K562 (cell line): ENCODE measurements at regions not wholly inside any gene's neighbourhood (a gene's known extent, or its start where the extent isn't known, plus 50 kb on each side); places are given as distances from the start of the nearest gene placed in this dataset.

Experiments
- ATAC-seq: fragments of 200-7000 bp; cut with Tn5 transposase; 3 replicates; pipeline ENCODE4 v1.9.1; 2020; ENCODE audit warnings: moderate library complexity
- BruUV-seq: library from RNA; stranded (reverse); fragments of 400-500 nt; replicated peaks from 2 replicates; lab custom pipeline; 2021; lab: Mats Ljungman, UMichigan
- CTCF ChIA-PET: fragments of 300-600 bp; formaldehyde crosslinking; extraction: SDS; loops from one replicate; lab custom pipeline; 2021; ENCODE audit warnings: low intra/inter-chr PET ratio; lab: Yijun Ruan, JAX
- POLR2A ChIA-PET: fragments of 300-600, 350-650 bp; sonication (Branson Sonifier 250); formaldehyde crosslinking; extraction: SDS; loops from one replicate; lab custom pipeline; 2021; ENCODE audit warnings: antibody characterized with exemption, inconsistent platforms; lab: Yijun Ruan, JAX
- DNase-seq, 4 experiments: peaks; one replicate each; pipeline versions ENCODE4 v3.0.0 to v3.0.0-alpha.2; 2011 to 2018; ENCODE audit warnings: low spot score in 3 of 4, mixed read lengths in 3 of 4; ENCODE audit errors: extremely low read depth in 1 of 4
- FAIRE-seq: peaks from 2 replicates; lab custom pipeline; 2011; peaks lifted over from hg19 to GRCh38; lab: Jason Lieb, UNC
- H2AFZ ChIP-seq: 2 replicates; pipeline ENCODE4 v1.6.0; 2011; ENCODE audit warnings: low read depth, low read length, control low read depth, inconsistent platforms
- H3K27ac ChIP-seq: fragments of 200-600 bp; 3 replicates; pipeline ENCODE4 v1.8.0; 2011; ENCODE audit warnings: low read depth, mild to moderate bottlenecking, control low read depth, inconsistent platforms, low read length, moderate library complexity, mixed read lengths; ENCODE audit errors: extremely low read depth
- H3K27me3 ChIP-seq, 2 experiments: fragments of 300-600 bp in 1 of 2; 2 replicates in 1 of 2; 3 replicates in 1 of 2; pipeline versions ENCODE4 v1.6.0 to v1.8.0; 2011; ENCODE audit warnings: inconsistent platforms in 2 of 2, low read length in 2 of 2, mild to moderate bottlenecking in 1 of 2, mixed read lengths in 1 of 2, moderate library complexity in 1 of 2; ENCODE audit not compliant: control insufficient read depth in 2 of 2, insufficient read depth in 2 of 2
- H3K36me3 ChIP-seq: fragments of 300-600 bp; 3 replicates; pipeline ENCODE4 v1.8.0; 2011; ENCODE audit warnings: mild to moderate bottlenecking, low read length, inconsistent platforms; ENCODE audit not compliant: control insufficient read depth, insufficient read depth
- H3K4me1 ChIP-seq, 2 experiments: fragments of 200-600 bp in 1 of 2; replicated peaks in 1 of 2; 2 replicates in 1 of 2; 3 replicates in 1 of 2; pipeline versions ENCODE4 v1.5.1 to v1.8.0; 2011; ENCODE audit warnings: inconsistent platforms in 2 of 2, low read length in 2 of 2, mild to moderate bottlenecking in 1 of 2, mixed read lengths in 1 of 2, moderate library complexity in 1 of 2; ENCODE audit not compliant: control insufficient read depth in 2 of 2, insufficient read depth in 2 of 2
- H3K4me2 ChIP-seq: 2 replicates; pipeline ENCODE4 v1.6.1; 2011; ENCODE audit warnings: low read length, control low read depth, inconsistent platforms, mixed read lengths; ENCODE audit not compliant: insufficient read depth
- H3K4me3 ChIP-seq: fragments of 200-600 bp; sonication (generic), shearing (Covaris generic); 2 replicates; pipeline ENCODE4 v1.5.1; 2016; ENCODE audit warnings: control low read depth, inconsistent platforms
- H3K79me2 ChIP-seq: fragments of 200-600 bp; 3 replicates; pipeline ENCODE4 v1.8.0; 2011; ENCODE audit warnings: low read length, inconsistent platforms; ENCODE audit not compliant: control insufficient read depth, insufficient read depth
- H3K9ac ChIP-seq, 2 experiments: 2 replicates each; pipeline versions ENCODE4 v1.6.0 to v1.6.1; 2011; ENCODE audit warnings: low read depth in 2 of 2, low read length in 2 of 2, control low read depth in 1 of 2, inconsistent platforms in 1 of 2, mild to moderate bottlenecking in 1 of 2, mixed read lengths in 1 of 2; ENCODE audit not compliant: insufficient read depth in 1 of 2
- H3K9me1 ChIP-seq: one replicate; pipeline ENCODE4 v1.6.0; 2011; ENCODE audit warnings: inconsistent platforms, mild to moderate bottlenecking, low read length, moderate library complexity; ENCODE audit not compliant: control insufficient read depth, insufficient read depth
- H3K9me3 ChIP-seq: replicated peaks from 2 replicates; pipeline ENCODE4 v1.5.1; 2011; ENCODE audit warnings: low read depth, low read length, inconsistent platforms; ENCODE audit not compliant: control insufficient read depth, insufficient read depth
- H4K20me1 ChIP-seq: replicated peaks from 2 replicates; pipeline ENCODE4 v1.6.1; 2011; ENCODE audit warnings: low read length, inconsistent platforms, mixed read lengths; ENCODE audit not compliant: control insufficient read depth, insufficient read depth
- CGGBP1 ChIP-seq: fragments of 250-450 bp; sonication (Bioruptor Pico); IDR thresholded peaks from 2 replicates; pipeline ENCODE4 v1.9.0; 2021; ENCODE audit warnings: mild to moderate bottlenecking
- CREBBP ChIP-seq: IDR thresholded peaks from one replicate; pipeline ENCODE4 v1.6.1; 2012; ENCODE audit warnings: low read depth, mild to moderate bottlenecking, control low read depth, inconsistent platforms, low read length
- CXXC5 ChIP-seq: fragments of 250-450 bp; sonication (Bioruptor Pico); IDR thresholded peaks from 2 replicates; pipeline ENCODE4 v1.8.0; 2022; ENCODE audit warnings: inconsistent platforms, mild to moderate bottlenecking, moderate library complexity
- E2F5 ChIP-seq: sonication (generic); formaldehyde crosslinking; IDR thresholded peaks from 2 replicates; pipeline ENCODE4 v1.8.0; 2022; ENCODE audit warnings: mild to moderate bottlenecking, missing genetic modification reagents
- EHMT2 ChIP-seq: fragments of 450-650 bp; IDR thresholded peaks from 2 replicates; pipeline ENCODE4 v1.6.1; 2018; ENCODE audit warnings: antibody characterized with exemption
- JUNB ChIP-seq: fragments of 450-650 bp; formaldehyde crosslinking; conservative IDR thresholded peaks from 2 replicates; pipeline ENCODE4 v1.4.0; 2020; ENCODE audit warnings: mild to moderate bottlenecking
- KLF13 ChIP-seq: fragments of 450-650 bp; IDR thresholded peaks from 2 replicates; pipeline ENCODE4 v1.6.1; 2016; ENCODE audit warnings: missing genetic modification characterization, low read depth, mild to moderate bottlenecking, missing compliant biosample characterization, moderate library complexity, borderline replicate concordance
- PML ChIP-seq: IDR thresholded peaks from 2 replicates; pipeline ENCODE4 v1.6.1; 2012; ENCODE audit warnings: low read length, inconsistent platforms
- RB1 ChIP-seq: fragments of 450-650 bp; IDR thresholded peaks from 2 replicates; pipeline ENCODE4 v1.6.1; 2017; ENCODE audit warnings: low read depth, mild to moderate bottlenecking
- ZNF24 ChIP-seq: fragments of 450-650 bp; IDR thresholded peaks from 2 replicates; pipeline ENCODE4 v1.6.1; 2016
- ZNF253 ChIP-seq: fragments of 250-450 bp; sonication (Bioruptor Pico); conservative IDR thresholded peaks from 2 replicates; pipeline ENCODE4 v1.6.1; 2021; ENCODE audit warnings: mild to moderate bottlenecking
- WGBS: fragments of 100-300 bp; shearing (Covaris generic); methylation state at CpG from one replicate; pipeline ENCODE4 v1.1.6; 2016; ENCODE audit warnings: low coverage, mixed read lengths; ENCODE audit not compliant: insufficient coverage; ENCODE audit errors: missing lambda C conversion rate; 5-methylcytosine and 5-hydroxymethylcytosine counted together
- in situ Hi-C: fragments of 300-500 bp; cut with MboI; formaldehyde crosslinking; loops from 4 replicates; pipeline ENCODE4 v1.15.0; 2018; ENCODE audit warnings: inconsistent platforms, mixed read lengths
- intact Hi-C: fragments of 100-400 bp; cut with micrococcal nuclease; formaldehyde crosslinking; loops from 2 replicates; pipeline ENCODE4 v1.14.2; 2022

GRCh38 chr22:49381595-49382450, 445.9 kb downstream of the BRD1 start (continued):
- no peak for TF ChIP-seq KLF13 (tag)
- no peak for TF ChIP-seq JUNB (CRISPR knock-in tag)
- no peak for TF ChIP-seq PML

GRCh38 chr22:49380828-49381114, 446.9 kb downstream of the BRD1 start:
- H3K9ac ChIP-seq: no peak overlapping the region
- no peaks in the 10 kb centered on the region for H3K9me3 ChIP-seq
- ATAC-seq (no peak), FAIRE-seq (no peak), DNase-seq (no peak)
- H3K79me2 ChIP-seq: no peaks in the 10 kb centered on the region
- no peak overlapping the region for H3K4me2 ChIP-seq
- H3K27ac ChIP-seq: no peak overlapping the region
- H3K4me3 ChIP-seq: no peak overlapping the region
- ChIA-PET CTCF (no interaction called here), POLR2A (no interaction called here)
- H2AFZ ChIP-seq: no peak overlapping the region
- no peaks in the 10 kb centered on the region for H3K9me1 ChIP-seq
- intact Hi-C loops: no loop called here
- no peaks in the 10 kb centered on the region; a peak in 1 of 5 replicates for H3K4me1 ChIP-seq
- WGBS: 0% methylated on average over 1 of the region's 1 CpG
- BruUV-seq: no TSS peak
- H3K27me3 ChIP-seq: peaks cover 3 to 27% of the 10 kb centered on the region in 2 experiments; a peak in 4 of 5 replicates
- H4K20me1 ChIP-seq: no peaks in the 10 kb centered on the region
- no peaks in the 10 kb centered on the region for H3K36me3 ChIP-seq
- in situ Hi-C loops: no loop called here
- no peak for TF ChIP-seq ZNF253
- TF ChIP-seq CREBBP: no peak
- TF ChIP-seq CGGBP1 (CRISPR knock-in tag): no peak
- TF ChIP-seq RB1: no peak
- no peak for TF ChIP-seq CXXC5
- TF ChIP-seq E2F5 (CRISPR knock-in tag): no peak
- no peak for TF ChIP-seq EHMT2
- no peak for TF ChIP-seq ZNF24
